Hippocampal formation (tissue), 2 donors: ENCODE measurements at regions not wholly inside any gene's neighbourhood (a gene's known extent, or its start where the extent isn't known, plus 50 kb on each side); places are given as distances from the start of the nearest gene placed in this dataset.
"Not testable (repeated sequence)": the region's sequence is repeated elsewhere in the genome, so short reads cannot be mapped to it uniquely, and the experiment has no call there.

Experiments
- DNase-seq, 2 donors: peaks; one replicate each; lab custom pipeline; 2025; lab: John Stamatoyannopoulos, UW

GRCh38 chr18:67865400-67865799 is 348.9 kb upstream of the DSEL start:
- no peak for DNase-seq

- no peak for DNase-seq
Measured at GRCh38 chr18:67864677-67865340, 348.3 kb upstream of the DSEL start.

GRCh38 chr18:67862069-67862468 is 345.5 kb upstream of the DSEL start:
- no peak for DNase-seq

DNA sequence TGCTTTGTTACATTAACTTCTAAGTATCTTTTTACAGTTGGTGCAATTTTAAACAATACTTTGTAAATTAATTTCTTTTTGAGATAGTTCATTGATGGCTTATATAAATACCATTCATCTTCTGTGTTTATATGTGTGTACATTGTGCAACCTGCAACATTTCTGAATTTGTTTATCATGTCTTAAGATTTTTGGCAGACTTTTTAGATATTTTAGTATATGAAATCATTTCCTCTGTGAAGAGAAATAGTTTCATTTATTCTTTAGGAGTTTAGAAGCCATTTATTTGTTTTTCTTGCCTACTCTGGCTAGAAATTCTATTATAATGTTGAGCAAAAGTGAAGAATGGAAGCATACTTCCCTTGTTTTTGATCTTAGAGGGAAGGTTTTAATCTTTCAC is 337.8 kb upstream of the DSEL start:
- no peak for DNase-seq

DNA sequence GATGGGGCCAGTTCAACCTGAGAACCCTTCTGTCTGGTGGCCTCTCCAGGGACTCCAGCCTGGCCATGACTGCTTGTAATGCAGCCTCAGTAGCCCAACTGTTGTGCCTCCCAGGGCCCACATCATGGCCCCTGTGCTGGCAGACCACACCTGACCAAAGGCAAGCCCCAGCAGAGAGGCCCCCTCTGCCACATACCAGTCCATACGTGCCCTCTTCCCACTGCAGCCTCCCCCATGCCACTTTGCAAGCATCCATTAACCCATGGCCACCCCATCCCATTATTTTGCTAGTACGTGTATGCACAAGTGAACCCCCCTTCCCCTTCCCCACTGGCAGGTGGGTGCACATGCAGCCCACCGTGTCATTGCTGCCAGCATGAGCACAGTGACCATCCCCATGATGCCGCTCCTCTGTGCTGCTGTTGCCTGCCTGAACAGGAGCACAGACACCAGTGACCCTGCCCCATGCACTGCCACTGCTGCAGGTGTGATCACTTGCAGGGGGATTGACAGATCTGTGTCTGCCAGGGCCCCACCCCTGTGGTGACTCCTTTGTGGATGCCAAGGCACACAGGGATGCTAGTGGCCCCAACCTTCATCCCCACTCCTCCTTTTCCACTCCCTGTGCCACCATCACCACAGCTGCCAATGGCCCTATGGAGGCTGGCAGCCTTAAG is 330.0 kb upstream of the DSEL start:
- no peak for DNase-seq

DNA sequence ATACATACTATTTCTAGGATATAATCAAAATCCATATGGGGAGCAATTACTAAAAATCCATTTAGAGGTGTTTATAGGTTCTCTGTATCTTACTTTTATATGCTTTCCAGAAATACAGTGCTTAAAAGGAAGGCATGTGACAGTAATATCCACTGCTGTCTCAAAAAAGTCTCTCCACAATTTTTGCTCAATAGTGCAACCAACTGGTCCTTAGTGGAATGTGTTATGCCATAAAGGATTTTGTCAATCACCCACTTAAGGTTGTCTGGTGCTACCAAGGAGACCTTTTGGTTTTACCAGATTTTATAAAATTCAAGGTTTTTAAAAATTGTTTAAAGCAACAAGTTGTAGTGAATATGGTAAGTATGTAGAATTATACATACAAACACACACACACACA is 328.5 kb upstream of the DSEL start:
- no peak for DNase-seq

DNA sequence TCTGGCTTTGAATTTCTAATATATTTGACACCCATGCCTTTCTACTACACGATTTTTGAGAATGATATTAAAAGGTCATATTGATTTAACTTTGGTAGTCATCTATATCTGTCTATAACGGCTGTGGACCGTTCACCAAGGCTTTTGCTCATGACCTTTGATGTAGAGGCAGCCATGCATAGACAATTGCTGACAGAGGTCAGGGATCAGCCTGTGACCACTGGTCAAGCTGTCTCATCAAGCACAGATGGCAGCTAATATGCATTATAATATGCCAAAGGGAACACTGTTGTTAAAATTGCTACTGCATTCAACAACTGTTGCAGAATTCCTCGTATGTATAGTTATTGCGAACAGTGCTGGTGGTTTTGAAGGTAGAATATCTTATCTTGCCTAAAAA is 323.9 kb upstream of the DSEL start:
- DNase-seq = no peak

- DNase-seq = no peak
Measured at GRCh38 chr18:67818432-67818831, 301.9 kb upstream of the DSEL start.

DNA sequence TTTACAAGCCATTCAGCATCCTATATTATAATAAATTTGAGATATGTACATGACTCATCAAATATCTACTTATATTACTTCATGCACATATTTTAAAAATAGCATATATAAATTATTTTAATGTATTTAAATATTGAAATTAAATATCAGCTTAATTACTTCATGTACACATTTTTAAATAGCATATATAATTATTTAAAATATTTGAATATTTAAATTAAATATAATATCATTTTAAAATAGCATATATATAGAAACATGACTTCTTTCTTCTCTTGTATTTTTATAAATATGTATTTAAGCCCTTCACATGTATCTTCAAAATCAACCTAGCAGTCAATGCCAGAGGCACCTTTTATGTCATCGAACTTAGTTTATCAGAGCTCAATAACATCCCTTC is 298.8 kb upstream of the DSEL start:
- no peak for DNase-seq

DNA sequence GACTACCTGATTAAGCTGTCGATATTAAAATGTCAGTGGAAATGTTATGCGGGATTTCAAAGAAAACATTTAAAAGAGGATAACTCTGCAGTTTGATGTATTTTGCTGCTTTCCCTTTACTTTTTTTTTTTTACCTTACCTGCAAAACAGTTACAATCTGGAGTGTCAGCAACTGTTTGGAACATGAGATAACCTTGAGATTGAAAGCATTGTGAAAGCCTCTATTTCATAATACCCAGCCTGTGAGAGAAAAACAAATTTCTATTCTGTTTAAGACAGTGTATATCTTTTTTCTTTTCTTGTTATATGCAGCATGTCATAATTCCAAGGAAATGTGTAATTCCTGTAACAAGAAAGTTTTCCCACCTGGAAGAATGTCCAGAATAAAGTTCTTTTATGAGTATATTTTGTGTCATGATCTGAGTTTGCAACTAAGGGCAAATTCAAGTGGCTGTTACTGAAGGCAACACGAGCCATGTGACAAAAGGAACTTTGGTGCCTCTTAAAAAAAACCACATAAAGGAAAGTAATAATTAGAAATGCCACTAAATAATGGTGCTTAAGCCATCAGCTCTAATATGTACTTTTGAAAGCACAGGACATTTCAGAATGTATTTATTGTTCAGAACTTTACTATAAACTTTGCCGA is 297.0 kb upstream of the DSEL start:
- DNase-seq = no peak

GRCh38 chr18:67805261-67805660 is 288.7 kb upstream of the DSEL start:
- DNase-seq = no peak

GRCh38 chr18:67794521-67794920 is 278.0 kb upstream of the DSEL start:
- no peak for DNase-seq

DNA sequence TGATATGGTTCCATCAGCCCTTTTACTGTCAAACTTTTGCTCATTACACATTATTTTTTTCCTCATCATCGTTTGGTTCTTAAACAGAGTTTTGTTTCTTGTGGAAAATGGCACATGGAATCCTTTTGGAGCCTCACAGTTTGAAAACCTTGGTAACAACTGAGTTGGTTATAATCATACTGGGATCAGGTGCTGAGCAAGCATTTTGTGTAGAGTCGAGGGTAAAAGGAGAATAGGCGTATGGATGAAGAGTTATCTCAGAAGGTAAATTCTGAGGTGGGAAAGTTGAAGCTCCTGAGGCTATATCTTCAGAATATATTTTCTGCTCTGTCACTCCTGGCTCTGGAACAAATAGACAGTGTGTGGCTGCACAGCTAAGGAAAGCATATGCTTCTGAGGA is 274.0 kb upstream of the DSEL start:
- DNase-seq = no peak

- no peak for DNase-seq
Measured at GRCh38 chr18:67789165-67789545, 272.6 kb upstream of the DSEL start.

DNA sequence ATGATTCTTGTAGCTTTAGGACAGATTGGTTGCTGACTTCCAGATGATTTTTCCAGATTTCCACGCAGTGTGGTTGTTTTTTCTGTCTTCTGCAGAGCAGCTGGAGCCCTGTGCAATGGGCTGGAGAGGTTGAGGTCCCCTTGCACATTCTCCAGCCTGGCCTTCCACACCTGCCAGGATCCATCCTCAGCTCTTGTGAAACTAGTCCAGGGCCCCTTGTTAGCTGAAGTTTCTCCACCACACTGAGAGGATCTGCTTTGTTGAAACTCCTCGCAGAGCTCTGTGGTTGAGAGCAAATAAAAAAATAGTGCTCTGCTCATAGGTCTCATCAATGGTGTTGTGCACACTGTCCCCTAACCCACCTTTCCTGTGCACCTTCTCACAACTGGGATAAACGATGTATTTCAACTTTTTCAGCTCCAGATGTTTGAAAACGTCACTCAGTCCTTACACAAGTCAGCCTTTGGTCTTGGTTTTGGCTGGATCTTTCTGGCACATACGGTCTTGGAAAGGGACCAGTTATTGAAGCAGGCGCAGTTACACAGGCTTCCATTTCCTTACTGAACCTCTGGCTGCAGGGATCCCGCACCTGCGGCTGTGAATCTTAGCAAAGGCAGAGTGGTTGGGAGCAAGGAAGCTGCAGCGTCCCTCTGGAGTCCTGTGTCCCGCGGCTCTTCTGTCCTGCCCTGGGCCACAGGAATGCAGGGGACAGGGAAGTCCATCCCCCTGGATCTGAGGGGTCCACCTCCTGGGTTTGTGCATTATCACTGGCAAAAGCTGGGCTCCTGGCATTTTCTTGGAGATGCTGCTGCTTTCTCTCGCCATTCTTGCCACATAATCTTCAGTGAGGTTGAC is 272.0 kb upstream of the DSEL start:
- DNase-seq = no peak

GRCh38 chr18:67783196-67783946 is 266.9 kb upstream of the DSEL start:
- DNase-seq = no peak

- no peak for DNase-seq
Measured at GRCh38 chr18:67778016-67778415, 261.5 kb upstream of the DSEL start.

GRCh38 chr18:67776929-67777328 is 260.4 kb upstream of the DSEL start:
- DNase-seq = no peak

GRCh38 chr18:67771271-67771670 is 254.8 kb upstream of the DSEL start:
- DNase-seq = no peak

GRCh38 chr18:67770520-67770919 is 254.0 kb upstream of the DSEL start:
- DNase-seq = no peak

DNA sequence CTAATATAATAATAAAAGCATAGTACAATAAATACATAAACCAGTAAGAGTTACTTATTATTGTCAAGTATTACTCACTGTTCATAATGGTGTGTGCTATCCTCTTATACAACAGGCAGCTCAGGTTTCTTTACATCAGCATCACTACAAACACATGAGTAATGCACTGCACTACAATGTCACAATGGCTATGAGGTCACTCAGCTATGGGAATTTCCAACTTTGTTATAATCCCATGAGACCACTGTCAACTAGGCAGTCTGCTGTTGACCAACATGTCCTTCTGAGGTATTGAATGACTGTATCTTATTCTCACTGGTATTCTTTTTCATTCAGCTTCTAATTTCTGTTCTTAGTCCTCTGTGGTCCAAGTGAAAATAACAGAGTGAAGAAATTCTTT is 250.4 kb upstream of the DSEL start:
- DNase-seq = no peak

- not testable (repeated sequence) for DNase-seq
Measured at GRCh38 chr18:67752211-67752610, 235.7 kb upstream of the DSEL start.
